ENCODE measurements at regions not wholly inside any gene's neighbourhood (a gene's known extent, or its start where the extent isn't known, plus 50 kb on each side); places are given as distances from the start of the nearest gene placed in this dataset.

DNA sequence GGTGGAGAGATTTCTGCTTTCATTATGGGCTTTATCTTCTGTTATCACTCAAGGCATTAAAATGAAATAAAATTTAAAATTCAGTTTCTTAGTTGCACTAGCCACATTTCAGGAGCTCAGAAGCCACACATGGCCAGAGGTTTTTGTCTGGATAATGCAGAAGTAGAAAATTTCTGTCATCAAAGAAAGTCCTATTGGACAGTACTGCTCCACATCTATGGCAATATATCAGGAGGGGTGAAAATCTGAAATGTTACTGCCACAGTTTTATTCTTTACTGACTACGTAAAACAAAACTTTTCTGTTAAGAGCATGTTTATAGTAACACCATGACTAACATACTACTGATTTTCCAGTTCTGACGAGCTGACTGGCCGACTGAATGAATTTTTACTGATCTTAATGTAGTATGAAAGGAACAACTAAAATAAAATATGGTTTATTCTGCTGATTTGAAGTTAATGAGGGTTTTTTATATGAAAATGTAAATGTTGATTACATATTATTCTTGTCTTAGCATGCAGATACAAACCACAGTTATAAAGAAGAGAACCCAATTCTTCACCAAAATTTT is 264.0 kb upstream of the HAND2 start:
- Histone ChIP-seq H2AFZ (ENCODE audit: low read depth, low read length, poor library complexity, severe bottlenecking) (no peak overlapping the region), H3K4me3 (replicated peaks in 1 of 2; ENCODE audit: low read depth in 1 of 2, low read length in 2 of 2) (no peak overlapping the region), H3K79me2 (ENCODE audit: insufficient read depth, low read length) (no peaks in the 10 kb centered on the region), H3K27me3 (ENCODE audit: insufficient read depth, low read length) (no peaks in the 10 kb centered on the region), H3K9me2 (ENCODE audit: insufficient read depth) (no peaks in the 10 kb centered on the region), H3K36me3 (ENCODE audit: control insufficient read depth in 1 of 2, insufficient read depth in 2 of 2, low read length in 2 of 2) (no peaks in the 10 kb centered on the region), H3K27ac (ENCODE audit: low read depth, low read length) (no peak overlapping the region), H3K9ac (ENCODE audit: low read length) (no peak overlapping the region), H3K4me1 (ENCODE audit: control insufficient read depth in 1 of 2, insufficient read depth in 2 of 2, low read length in 2 of 2) (no peaks in the 10 kb centered on the region), H3K4me2 (ENCODE audit: low read length) (no peak overlapping the region), H3K9me3 (ENCODE audit: control insufficient read depth in 1 of 2, insufficient read depth in 1 of 2, low read depth in 1 of 2, low read length in 2 of 2) (no peaks in the 10 kb centered on the region), H4K20me1 (ENCODE audit: insufficient read depth) (no peaks in the 10 kb centered on the region)
- BruUV-seq (replicated peaks): no TSS peak
- DNase-seq (ENCODE audit: low read depth, low spot score) (no peak), ATAC-seq (no peak)
- ChIA-PET POLR2A (no interaction called here), CTCF (no interaction called here), RAD21 (ENCODE audit: low non-redundant PET in 1 of 2, low total read pairs in 2 of 2, uncharacterized antibody in 2 of 2, unreplicated experiment in 2 of 2) (no interaction called here)
- TF ChIP-seq SIN3A (IDR thresholded peaks at IDR 0.05; ENCODE audit: low read depth) (no peak), CEBPB (IDR thresholded peaks at IDR 0.05; ENCODE audit: low read depth) (no peak)
- TF ChIP-seq, protein P1, sequence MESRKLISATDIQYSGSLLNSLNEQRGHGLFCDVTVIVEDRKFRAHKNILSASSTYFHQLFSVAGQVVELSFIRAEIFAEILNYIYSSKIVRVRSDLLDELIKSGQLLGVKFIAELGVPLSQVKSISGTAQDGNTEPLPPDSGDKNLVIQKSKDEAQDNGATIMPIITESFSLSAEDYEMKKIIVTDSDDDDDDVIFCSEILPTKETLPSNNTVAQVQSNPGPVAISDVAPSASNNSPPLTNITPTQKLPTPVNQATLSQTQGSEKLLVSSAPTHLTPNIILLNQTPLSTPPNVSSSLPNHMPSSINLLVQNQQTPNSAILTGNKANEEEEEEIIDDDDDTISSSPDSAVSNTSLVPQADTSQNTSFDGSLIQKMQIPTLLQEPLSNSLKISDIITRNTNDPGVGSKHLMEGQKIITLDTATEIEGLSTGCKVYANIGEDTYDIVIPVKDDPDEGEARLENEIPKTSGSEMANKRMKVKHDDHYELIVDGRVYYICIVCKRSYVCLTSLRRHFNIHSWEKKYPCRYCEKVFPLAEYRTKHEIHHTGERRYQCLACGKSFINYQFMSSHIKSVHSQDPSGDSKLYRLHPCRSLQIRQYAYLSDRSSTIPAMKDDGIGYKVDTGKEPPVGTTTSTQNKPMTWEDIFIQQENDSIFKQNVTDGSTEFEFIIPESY (IDR thresholded peaks at IDR 0.05; ENCODE audit: extremely low read depth, insufficient replicate concordance, low read length): no peak
- intact Hi-C loops (cut with micrococcal nuclease): no loop called here

GRCh38 chr4:173782660-173783059 is 252.6 kb upstream of the HAND2 start:
- DNase-seq (ENCODE audit: low read depth, low spot score) (no peak), ATAC-seq (no peak)
- H3K4me2 ChIP-seq (ENCODE audit: low read length): no peak overlapping the region
- CTCF ChIA-PET: no interaction called here
- no TSS peak for BruUV-seq (replicated peaks)
- RAD21 ChIA-PET (ENCODE audit: low non-redundant PET in 1 of 2, low total read pairs in 2 of 2, uncharacterized antibody in 2 of 2, unreplicated experiment in 2 of 2): no interaction called here
- no peaks in the 10 kb centered on the region for H3K27me3 ChIP-seq (ENCODE audit: insufficient read depth, low read length)
- no peak overlapping the region for H3K4me3 ChIP-seq (replicated peaks in 1 of 2; ENCODE audit: low read depth in 1 of 2, low read length in 2 of 2)
- H3K27ac ChIP-seq (ENCODE audit: low read depth, low read length): no peak overlapping the region
- no peaks in the 10 kb centered on the region for H3K79me2 ChIP-seq (ENCODE audit: insufficient read depth, low read length)
- no peaks in the 10 kb centered on the region for H3K4me1 ChIP-seq (ENCODE audit: control insufficient read depth in 1 of 2, insufficient read depth in 2 of 2, low read length in 2 of 2)
- H2AFZ ChIP-seq (ENCODE audit: low read depth, low read length, poor library complexity, severe bottlenecking): no peak overlapping the region
- H3K9ac ChIP-seq (ENCODE audit: low read length): no peak overlapping the region
- no peaks in the 10 kb centered on the region for H3K9me2 ChIP-seq (ENCODE audit: insufficient read depth)
- H4K20me1 ChIP-seq (ENCODE audit: insufficient read depth): no peaks in the 10 kb centered on the region
- intact Hi-C loops (cut with micrococcal nuclease): no loop called here
- POLR2A ChIA-PET: no interaction called here
- no peaks in the 10 kb centered on the region for H3K36me3 ChIP-seq (ENCODE audit: control insufficient read depth in 1 of 2, insufficient read depth in 2 of 2, low read length in 2 of 2)
- H3K9me3 ChIP-seq (ENCODE audit: control insufficient read depth in 1 of 2, insufficient read depth in 1 of 2, low read depth in 1 of 2, low read length in 2 of 2): no peaks in the 10 kb centered on the region
- TF ChIP-seq SP1 (IDR thresholded peaks at IDR 0.05; ENCODE audit: low read depth) (no peak), SIN3A (IDR thresholded peaks at IDR 0.05; ENCODE audit: low read depth) (no peak), ZFX (IDR thresholded peaks at IDR 0.05) (no peak), FOSL1 (IDR thresholded peaks at IDR 0.05; ENCODE audit: low read depth) (no peak), RAD21 (IDR thresholded peaks at IDR 0.05; ENCODE audit: low read depth) (no peak), JUND (IDR thresholded peaks at IDR 0.05) (no peak), CEBPB (IDR thresholded peaks at IDR 0.05; ENCODE audit: low read depth) (no peak), EZH2phosphoT487 (IDR thresholded peaks at IDR 0.05; ENCODE audit: borderline replicate concordance) (no peak), MAX (IDR thresholded peaks at IDR 0.05) (no peak), CTCF (IDR thresholded peaks at IDR 0.05 in 2 of 3, conservative IDR thresholded peaks at IDR 0.05 in 1 of 3; ENCODE audit: borderline replicate concordance in 1 of 3, insufficient read depth in 1 of 3, low read depth in 2 of 3, low read length in 2 of 3) (no peak), EZH2 (IDR thresholded peaks at IDR 0.05) (no peak), ZNF274 (IDR thresholded peaks at IDR 0.05; ENCODE audit: low read depth, low read length) (no peak), ELF1 (IDR thresholded peaks at IDR 0.05; ENCODE audit: borderline replicate concordance, low read depth) (no peak), TCF7L2 (IDR thresholded peaks at IDR 0.05; ENCODE audit: borderline replicate concordance, extremely low read depth, insufficient read depth, insufficient read length) (no peak), EGR1 (IDR thresholded peaks at IDR 0.05; ENCODE audit: low read depth) (no peak), POLR2A (IDR thresholded peaks at IDR 0.05; ENCODE audit: borderline replicate concordance, extremely low read depth, insufficient read depth, insufficient read length) (no peak)
